Stomach (tissue), 8 donors: ENCODE measurements at regions not wholly inside any gene's neighbourhood (a gene's known extent, or its start where the extent isn't known, plus 50 kb on each side); places are given as distances from the start of the nearest gene placed in this dataset.

Source experiments
- DNase-seq, 2 donors: peaks; one replicate each; pipeline versions ENCODE4 v3.0.0 to v3.0.0-alpha.2; 2013 to 2019
- H3K27ac ChIP-seq, 5 donors: fragments of 200-600 bp in 4 of 5; sonication (generic) in 4 of 5; one replicate each; pipeline ENCODE4 v1.5.1; 2013 to 2019; ENCODE audit warnings: mild to moderate bottlenecking in 1 of 5, moderate library complexity in 1 of 5
- H3K27me3 ChIP-seq, 3 donors: fragments of 200-600 bp; sonication (generic); one replicate each; pipeline ENCODE4 v1.5.1; 2017 to 2019; ENCODE audit warnings: mixed run types in 1 of 3
- H3K36me3 ChIP-seq, 4 donors: fragments of 200-600 bp; sonication (generic); 1 replicate in 3 of 4; 2 replicates in 1 of 4; pipeline ENCODE4 v1.5.1; 2016 to 2019
- H3K4me1 ChIP-seq, 4 donors: fragments of 200-600 bp; sonication (generic); one replicate each; pipeline ENCODE4 v1.5.1; 2016 to 2019
- H3K4me3 ChIP-seq, 4 donors: fragments of 200-600 bp; sonication (generic) in 3 of 4; one replicate each; pipeline ENCODE4 v1.5.1; 2016 to 2019; ENCODE audit warnings: mild to moderate bottlenecking in 1 of 4
- H3K9me3 ChIP-seq, 4 donors: fragments of 200-600 bp; sonication (generic); one replicate each; pipeline ENCODE4 v1.5.1; 2016 to 2019
- CTCF ChIP-seq, 7 experiments: fragments of 450-650 bp in 4 of 7; fragments of 200-600 bp in 3 of 7; sonication (generic) in 3 of 7; IDR thresholded peaks; one replicate each; pipeline ENCODE4 v1.5.1; 2016 to 2019; ENCODE audit warnings: antibody characterized with exemption in 7 of 7, control low read depth in 2 of 7, mild to moderate bottlenecking in 1 of 7
- EP300 ChIP-seq: sonication (generic); formaldehyde crosslinking; IDR thresholded peaks from one replicate; pipeline ENCODE4 v1.6.1; 2017; ENCODE audit warnings: antibody characterized with exemption
- POLR2A ChIP-seq, 4 donors: fragments of 450-650 bp; IDR thresholded peaks; one replicate each; pipeline ENCODE4 v1.6.1; 2016; ENCODE audit warnings: antibody characterized with exemption in 4 of 4, control low read depth in 2 of 4, mild to moderate bottlenecking in 1 of 4, moderate library complexity in 1 of 4
- POLR2AphosphoS5 ChIP-seq, 3 donors: sonication (generic); formaldehyde crosslinking; IDR thresholded peaks; one replicate each; pipeline ENCODE4 v1.6.1; 2016; ENCODE audit warnings: antibody characterized with exemption in 3 of 3
- WGBS, 5 donors: extraction: QIAGEN DNeasy Blood & Tissue Kit in 3 of 5; methylation state at CpG; one replicate each; pipeline versions ENCODE4 v1.1.5 to v1.1.7; 2013 to 2018; 5-methylcytosine and 5-hydroxymethylcytosine counted together
- intact Hi-C: fragments of 100-400 bp; cut with DNase I; formaldehyde crosslinking; loops from one replicate; pipeline ENCODE4 v1.15.1; 2023; ENCODE audit warnings: low total_unique reads
- donor health status: healthy with polysubstance abuse.
- donor health status: Bipolar disorder and iron deficiency.
- donor health status: healthy.

DNA sequence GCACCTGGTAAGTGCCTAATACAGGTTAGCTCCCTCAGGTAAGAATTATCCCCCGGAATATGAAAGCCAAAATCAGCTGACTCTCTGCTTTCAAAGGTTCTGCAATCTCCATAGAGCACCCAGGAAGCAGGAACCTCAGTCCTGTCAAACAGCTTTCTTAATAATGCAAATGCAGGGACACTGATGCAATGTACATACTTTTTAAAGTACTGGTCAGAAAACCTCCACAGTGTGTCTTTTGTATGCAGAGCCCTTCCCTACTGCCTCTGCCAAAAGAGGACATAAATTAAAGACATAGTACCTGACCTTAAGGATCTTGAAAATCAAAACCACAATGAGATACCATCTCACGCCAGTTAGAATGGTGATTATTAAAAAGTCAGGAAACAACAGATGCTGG, 365.0 kb upstream of the KAZN start:
- TF ChIP-seq CTCF (IDR thresholded peaks at IDR 0.05) (no peak), POLR2A (IDR thresholded peaks at IDR 0.05) (no peak), EP300 (no peak), POLR2AphosphoS5 (IDR thresholded peaks at IDR 0.05) (no peak)
- H3K27me3 ChIP-seq, result no peaks in the 10 kb centered on the region
- H3K4me3 ChIP-seq, result no peak overlapping the region
- H3K4me1 ChIP-seq, result no peaks in the 10 kb centered on the region
- no peak for DNase-seq
- 70 to 81% (median 78%) methylated on average over 2 of the region's 2 CpGs for WGBS, 5 donors
- no peak overlapping the region for H3K27ac ChIP-seq
- intact Hi-C loops, result no loop called here
- H3K36me3 ChIP-seq, result no peaks in the 10 kb centered on the region
- H3K9me3 ChIP-seq, result peaks cover 0 to 15% (median 12%) of the 10 kb centered on the region in 4 donors

GRCh38 chr1:14236097-14236496, 362.4 kb upstream of the KAZN start:
- no peak overlapping the region for H3K4me3 ChIP-seq
- H3K36me3 ChIP-seq, result no peaks in the 10 kb centered on the region
- H3K27me3 ChIP-seq, result no peaks in the 10 kb centered on the region
- no peaks in the 10 kb centered on the region for H3K4me1 ChIP-seq
- DNase-seq, result no peak
- TF ChIP-seq CTCF (IDR thresholded peaks at IDR 0.05) (no peak), EP300 (no peak), POLR2AphosphoS5 (IDR thresholded peaks at IDR 0.05) (no peak), POLR2A (IDR thresholded peaks at IDR 0.05) (no peak)
- WGBS, 5 donors, result 77 to 97% (median 86%) methylated on average over 2 of the region's 2 CpGs
- intact Hi-C loops, result no loop called here
- H3K27ac ChIP-seq, result no peak overlapping the region
- H3K9me3 ChIP-seq, result peaks cover 0 to 13% (median 11%) of the 10 kb centered on the region in 4 donors

GRCh38 chr1:14238472-14239307, 359.8 kb upstream of the KAZN start:
- WGBS, 5 donors, result 60 to 74% (median 68%) methylated on average over 9 of the region's 9 CpGs
- TF ChIP-seq EP300, result no peak
- TF ChIP-seq CTCF (IDR thresholded peaks at IDR 0.05), result no peak
- peak in 2 of 3 donors; percentile 7 to 32 for TF ChIP-seq POLR2AphosphoS5 (IDR thresholded peaks at IDR 0.05)
- Histone ChIP-seq H3K27ac (peak overlapping the region in 3 of 5 donors; percentile 9 to 53 (median 50)), H3K9me3 (no peaks in the 10 kb centered on the region), H3K36me3 (no peaks in the 10 kb centered on the region), H3K27me3 (no peaks in the 10 kb centered on the region), H3K4me1 (no peaks in the 10 kb centered on the region), H3K4me3 (no peak overlapping the region)
- peak; percentile 27 to 57 for DNase-seq
- intact Hi-C loops, result no loop called here

GRCh38 chr1:14240265-14240664, 358.2 kb upstream of the KAZN start:
- WGBS, 5 donors, result 44 to 83% (median 77%) methylated on average over 1 to 3 of the region's 3 CpGs
- intact Hi-C loops, result no loop called here
- no peak for DNase-seq

More at GRCh38 chr1:14240265-14240664, 358.2 kb upstream of the KAZN start:
- Histone ChIP-seq H3K9me3 (no peaks in the 10 kb centered on the region), H3K27ac (peak overlapping the region in 3 of 5 donors; percentile 14 to 53 (median 19)), H3K4me3 (no peak overlapping the region), H3K27me3 (no peaks in the 10 kb centered on the region), H3K36me3 (no peaks in the 10 kb centered on the region), H3K4me1 (no peaks in the 10 kb centered on the region)
- no peak for TF ChIP-seq POLR2A (IDR thresholded peaks at IDR 0.05)
- no peak for TF ChIP-seq CTCF (IDR thresholded peaks at IDR 0.05)
- TF ChIP-seq EP300, result no peak
- no peak for TF ChIP-seq POLR2AphosphoS5 (IDR thresholded peaks at IDR 0.05)
